GM12874 (cell line): ENCODE measurements at regions not wholly inside any gene's neighbourhood (a gene's known extent, or its start where the extent isn't known, plus 50 kb on each side); places are given as distances from the start of the nearest gene placed in this dataset.

Experiments
- TF ChIP-seq, protein P1 (sequence below): IDR thresholded peaks from 2 replicates; pipeline ENCODE4 v1.5.1; 2011; ENCODE audit warnings: low read depth, mild to moderate bottlenecking, control low read depth, low read length, moderate library complexity; ENCODE audit not compliant: insufficient read depth

DNA sequence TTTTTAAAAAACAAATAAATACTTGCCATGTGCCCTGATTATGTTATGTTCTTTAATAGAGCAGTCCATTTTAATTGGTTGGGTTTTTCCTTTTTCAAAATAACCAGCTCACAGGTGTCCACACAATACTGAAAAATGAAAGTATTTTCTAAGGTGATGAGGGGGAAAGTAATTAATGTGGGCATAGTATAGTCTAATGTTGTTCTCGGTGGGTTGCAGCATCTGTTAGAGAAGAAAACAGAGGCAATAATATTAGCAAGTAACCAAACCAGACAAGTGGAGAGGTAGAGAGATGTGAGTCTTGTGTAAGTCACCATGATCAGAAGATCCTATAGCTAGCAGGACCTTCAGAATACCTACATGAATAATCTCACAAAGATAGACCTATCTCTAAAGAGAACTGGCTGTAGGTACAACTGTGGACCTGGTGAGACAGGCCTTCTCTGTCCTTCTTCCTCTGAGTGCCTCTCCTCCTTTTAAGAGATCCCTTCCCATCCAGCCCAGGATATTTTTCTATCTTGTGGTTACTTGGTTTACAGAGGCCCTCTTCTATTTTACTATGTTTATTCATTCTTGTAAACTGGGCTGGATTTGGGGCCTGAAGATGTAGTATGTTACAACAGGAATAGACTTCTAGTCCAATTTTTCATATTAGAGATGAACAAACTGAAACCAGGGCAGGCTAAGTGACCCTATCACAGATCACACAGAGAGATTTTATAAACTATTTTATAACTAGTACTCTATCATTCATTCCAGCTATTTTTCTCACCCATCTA is 67.1 kb upstream of the MSTN start:
- TF ChIP-seq, protein P1, sequence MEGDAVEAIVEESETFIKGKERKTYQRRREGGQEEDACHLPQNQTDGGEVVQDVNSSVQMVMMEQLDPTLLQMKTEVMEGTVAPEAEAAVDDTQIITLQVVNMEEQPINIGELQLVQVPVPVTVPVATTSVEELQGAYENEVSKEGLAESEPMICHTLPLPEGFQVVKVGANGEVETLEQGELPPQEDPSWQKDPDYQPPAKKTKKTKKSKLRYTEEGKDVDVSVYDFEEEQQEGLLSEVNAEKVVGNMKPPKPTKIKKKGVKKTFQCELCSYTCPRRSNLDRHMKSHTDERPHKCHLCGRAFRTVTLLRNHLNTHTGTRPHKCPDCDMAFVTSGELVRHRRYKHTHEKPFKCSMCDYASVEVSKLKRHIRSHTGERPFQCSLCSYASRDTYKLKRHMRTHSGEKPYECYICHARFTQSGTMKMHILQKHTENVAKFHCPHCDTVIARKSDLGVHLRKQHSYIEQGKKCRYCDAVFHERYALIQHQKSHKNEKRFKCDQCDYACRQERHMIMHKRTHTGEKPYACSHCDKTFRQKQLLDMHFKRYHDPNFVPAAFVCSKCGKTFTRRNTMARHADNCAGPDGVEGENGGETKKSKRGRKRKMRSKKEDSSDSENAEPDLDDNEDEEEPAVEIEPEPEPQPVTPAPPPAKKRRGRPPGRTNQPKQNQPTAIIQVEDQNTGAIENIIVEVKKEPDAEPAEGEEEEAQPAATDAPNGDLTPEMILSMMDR = no peak

DNA sequence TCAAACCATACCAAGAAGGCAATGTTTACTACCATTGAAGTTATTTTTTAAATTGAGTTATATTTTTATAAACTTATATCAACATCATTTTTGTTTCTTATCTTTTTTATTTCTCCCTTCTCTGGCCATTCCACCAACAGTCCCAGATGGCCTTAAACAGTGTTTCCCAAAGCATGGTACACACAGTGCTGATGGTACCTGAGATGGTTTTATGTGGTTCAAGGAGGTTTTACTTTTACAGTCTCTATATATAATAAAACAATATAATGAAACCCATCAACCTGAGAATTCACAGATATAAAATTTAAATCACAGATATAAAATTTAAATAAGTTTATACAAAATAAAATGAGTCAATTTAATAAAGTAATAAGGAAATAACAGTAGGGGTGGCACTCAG is 65.1 kb upstream of the MSTN start:
- TF ChIP-seq, protein P1 = no peak

DNA sequence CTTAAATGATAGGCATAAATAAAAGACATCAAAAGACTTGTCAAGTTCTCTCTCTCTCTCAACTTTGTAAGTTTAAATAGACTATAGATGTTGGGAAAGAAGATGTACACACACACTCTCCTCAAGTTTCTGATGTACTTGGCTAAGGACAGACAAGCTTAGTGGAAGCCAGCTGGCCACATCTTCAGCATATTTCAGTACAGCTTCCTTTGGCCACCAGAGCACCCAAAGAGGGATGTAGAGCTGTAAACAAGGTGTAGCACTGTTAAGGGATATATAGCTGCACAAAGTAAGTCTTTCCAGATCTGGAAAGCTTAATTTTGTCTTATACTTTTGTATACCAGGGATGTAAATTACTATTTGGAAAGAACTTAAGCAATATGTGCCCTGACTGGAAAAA is 64.3 kb upstream of the MSTN start:
- TF ChIP-seq, protein P1 = no peak

DNA sequence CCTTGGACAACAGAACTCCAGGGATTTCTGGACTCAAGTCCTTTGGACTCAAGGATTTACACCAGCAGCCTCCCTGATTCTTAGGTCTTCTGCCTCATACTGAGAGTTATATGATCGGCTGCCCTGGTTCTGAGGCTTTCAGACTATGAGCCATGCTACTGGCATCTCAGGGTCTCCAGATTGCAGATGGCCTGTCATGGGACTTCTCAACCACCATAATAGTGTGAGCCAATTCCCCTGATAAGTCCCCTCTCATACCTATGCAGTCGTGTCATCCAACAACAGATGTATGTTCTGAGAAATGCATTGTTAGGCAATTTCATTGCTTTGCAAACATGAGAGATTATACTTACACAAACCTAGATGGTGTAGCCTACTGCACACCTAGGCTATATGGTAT is 61.4 kb upstream of the MSTN start:
- TF ChIP-seq, protein P1 = no peak

DNA sequence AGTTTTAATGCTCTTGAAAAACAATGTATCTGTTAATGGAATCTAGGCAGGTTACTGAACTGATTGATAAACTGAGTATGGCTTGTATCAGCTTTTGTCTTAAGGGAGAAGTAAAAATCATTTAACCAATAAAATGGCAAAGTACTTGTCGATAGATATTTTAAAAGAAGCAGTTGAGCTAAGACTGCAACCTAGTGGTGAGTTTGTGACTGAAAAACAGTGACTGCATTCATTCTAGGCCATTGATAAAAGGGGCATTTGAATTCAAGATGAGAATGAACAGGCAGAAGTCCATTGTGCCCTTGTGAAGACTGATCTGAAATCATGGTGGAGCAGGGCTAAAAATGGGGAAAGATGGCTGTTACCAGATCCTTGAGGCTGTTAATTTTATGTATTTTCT is 59.4 kb upstream of the MSTN start:
- TF ChIP-seq, protein P1 = peak; percentile 26; the same call in 1 of the 2 replicates

DNA sequence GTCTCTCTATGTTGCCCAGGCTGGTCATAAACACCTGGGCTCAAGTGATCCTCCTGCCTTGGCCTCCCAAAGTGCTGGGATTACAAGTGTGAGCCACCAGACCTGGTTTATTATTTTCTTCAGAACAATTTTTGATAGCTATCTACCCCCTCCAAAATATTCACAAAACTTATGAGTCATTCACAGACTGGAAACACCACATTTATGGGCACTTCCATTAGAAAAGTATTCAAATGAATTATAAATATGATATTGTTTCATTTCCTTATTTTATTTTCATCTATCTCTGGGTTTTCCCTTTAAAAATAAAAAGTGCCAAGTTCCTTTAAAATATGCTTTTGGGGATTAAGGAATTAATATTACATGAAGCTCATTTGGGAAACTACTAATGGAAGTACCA is 58.8 kb upstream of the MSTN start:
- TF ChIP-seq, protein P1 = no peak

DNA sequence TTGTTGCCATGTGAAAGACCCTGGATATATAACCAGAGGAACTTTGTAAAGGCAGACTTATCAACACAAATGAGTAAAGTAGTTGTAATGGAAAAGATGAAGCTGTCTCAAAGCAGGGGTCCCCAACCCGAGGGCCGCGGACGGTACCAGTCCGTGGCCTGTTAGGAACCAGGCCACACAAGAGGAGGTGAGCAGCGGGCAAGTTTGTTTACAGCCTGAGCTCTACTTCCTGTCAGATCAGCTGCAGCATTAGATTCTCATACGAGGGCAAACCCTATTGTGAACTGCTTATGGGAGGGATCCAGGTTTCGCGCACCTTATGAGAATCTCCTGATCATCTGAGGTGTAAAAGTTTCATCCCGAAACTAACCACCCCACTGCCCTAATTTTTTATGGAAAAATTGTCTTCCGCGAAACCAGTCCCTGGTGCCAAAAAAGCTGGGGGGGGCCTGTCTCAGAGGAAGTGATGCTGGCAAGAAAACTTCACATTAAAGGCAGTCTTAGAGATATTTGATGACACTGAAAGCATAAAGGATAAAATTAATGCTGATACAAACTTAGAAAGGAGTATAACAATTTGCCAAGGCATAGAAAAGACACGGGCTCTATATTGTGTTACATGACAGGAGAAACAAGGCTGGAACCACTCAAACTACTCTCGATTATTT is 57.5 kb upstream of the MSTN start:
- TF ChIP-seq, protein P1 = no peak
